ENCODE measurements at regions not wholly inside any gene's neighbourhood (a gene's known extent, or its start where the extent isn't known, plus 50 kb on each side); places are given as distances from the start of the nearest gene placed in this dataset.

GRCh38 chr9:84054341-84055010 is 73.9 kb downstream of the RMI1 start:
- no peak for TF ChIP-seq CTCF (IDR thresholded peaks at IDR 0.05; ENCODE audit: insufficient read depth, low read depth, low read length, missing control alignments)
- DNase-seq (ENCODE audit: low read depth) = no peak
- H3K4me3 ChIP-seq (ENCODE audit: low read length) = no peak overlapping the region

- no peak for TF ChIP-seq CTCF (IDR thresholded peaks at IDR 0.05; ENCODE audit: insufficient read depth, low read depth, low read length, missing control alignments)
- H3K4me3 ChIP-seq (ENCODE audit: low read length) = no peak overlapping the region
- DNase-seq (ENCODE audit: low read depth) = no peak
These were observed 77.1 kb downstream of the RMI1 start for GRCh38 chr9:84057662-84058061.

GRCh38 chr9:84059936-84060335 is 79.3 kb downstream of the RMI1 start:
- TF ChIP-seq CTCF (IDR thresholded peaks at IDR 0.05; ENCODE audit: insufficient read depth, low read depth, low read length, missing control alignments) = no peak
- H3K4me3 ChIP-seq (ENCODE audit: low read length) = no peak overlapping the region
- DNase-seq (ENCODE audit: low read depth) = no peak

GRCh38 chr9:84061613-84062193 is 81.1 kb downstream of the RMI1 start:
- no peak for TF ChIP-seq CTCF (IDR thresholded peaks at IDR 0.05; ENCODE audit: insufficient read depth, low read depth, low read length, missing control alignments)
- no peak overlapping the region for H3K4me3 ChIP-seq (ENCODE audit: low read length)
- DNase-seq (ENCODE audit: low read depth) = no peak

GRCh38 chr9:84062538-84062937 is 81.9 kb downstream of the RMI1 start:
- no peak overlapping the region for H3K4me3 ChIP-seq (ENCODE audit: low read length)
- TF ChIP-seq CTCF (IDR thresholded peaks at IDR 0.05; ENCODE audit: insufficient read depth, low read depth, low read length, missing control alignments) = no peak
- peak; percentile 14 for DNase-seq (ENCODE audit: low read depth)

GRCh38 chr9:84067821-84068220 is 87.2 kb downstream of the RMI1 start:
- H3K4me3 ChIP-seq (ENCODE audit: low read length) = no peak overlapping the region
- no peak for TF ChIP-seq CTCF (IDR thresholded peaks at IDR 0.05; ENCODE audit: insufficient read depth, low read depth, low read length, missing control alignments)
- DNase-seq (ENCODE audit: low read depth) = no peak

- DNase-seq (ENCODE audit: low read depth) = no peak
- H3K4me3 ChIP-seq (ENCODE audit: low read length) = no peak overlapping the region
- TF ChIP-seq CTCF (IDR thresholded peaks at IDR 0.05; ENCODE audit: insufficient read depth, low read depth, low read length, missing control alignments) = no peak
These were observed 88.3 kb downstream of the RMI1 start for GRCh38 chr9:84068872-84069271.
